ENCODE measurements at regions not wholly inside any gene's neighbourhood (a gene's known extent, or its start where the extent isn't known, plus 50 kb on each side); places are given as distances from the start of the nearest gene placed in this dataset.

DNA sequence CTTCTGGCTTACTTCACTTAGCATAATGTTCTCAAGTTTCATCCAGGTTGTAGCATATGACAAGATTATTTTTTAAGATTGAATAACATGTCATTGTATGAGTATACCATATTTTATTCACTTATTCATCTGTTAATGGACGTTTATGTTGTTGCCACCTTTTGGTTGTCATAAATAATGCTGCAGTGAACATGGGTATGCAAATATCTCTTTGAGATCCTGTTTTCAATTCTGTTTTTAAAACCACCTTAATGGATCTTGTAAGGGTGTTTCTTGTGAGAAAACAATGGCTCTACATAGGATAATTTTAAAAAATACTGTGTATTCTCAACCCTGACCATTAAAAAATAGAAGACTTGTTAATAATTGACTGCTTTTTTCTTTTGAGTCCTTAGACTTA lies 290.7 kb upstream of the TMEM229A start:
- TF ChIP-seq CTCF (IDR thresholded peaks at IDR 0.05; ENCODE audit: borderline replicate concordance, extremely low read depth, low read length, poor library complexity, severe bottlenecking), result no peak
- no peak for TF ChIP-seq EZH2 (IDR thresholded peaks at IDR 0.05; ENCODE audit: borderline replicate concordance, low read depth, low read length, severe bottlenecking)
